ENCODE measurements at regions not wholly inside any gene's neighbourhood (a gene's known extent, or its start where the extent isn't known, plus 50 kb on each side); places are given as distances from the start of the nearest gene placed in this dataset.

GRCh38 chr13:63208826-63209225 lies 1793.2 kb upstream of the PCDH20 start:
- DNase-seq (ENCODE audit: low spot score) = no peak

- no peak for DNase-seq (ENCODE audit: low spot score)
These were observed 1790.8 kb upstream of the PCDH20 start for GRCh38 chr13:63206461-63206860.

- DNase-seq (ENCODE audit: low spot score) = no peak
These were observed 1785.8 kb upstream of the PCDH20 start for GRCh38 chr13:63201493-63201892.

- no peak for DNase-seq (ENCODE audit: low spot score)
These were observed 1783.9 kb upstream of the PCDH20 start for GRCh38 chr13:63199508-63199907.

- no peak for DNase-seq (ENCODE audit: low spot score)
These were observed 1782.4 kb upstream of the PCDH20 start for GRCh38 chr13:63198071-63198470.

GRCh38 chr13:63195726-63196125 lies 1780.1 kb upstream of the PCDH20 start:
- no peak for DNase-seq (ENCODE audit: low spot score)

- DNase-seq (ENCODE audit: low spot score) = peak; percentile 7
These were observed 1775.1 kb upstream of the PCDH20 start for GRCh38 chr13:63190742-63191141.

GRCh38 chr13:63190219-63190618 lies 1774.6 kb upstream of the PCDH20 start:
- DNase-seq (ENCODE audit: low spot score) = no peak

- DNase-seq (ENCODE audit: low spot score) = no peak
These were observed 1774.1 kb upstream of the PCDH20 start for GRCh38 chr13:63189712-63190111.

- peak; percentile 18 for DNase-seq (ENCODE audit: low spot score)
These were observed 1769.0 kb upstream of the PCDH20 start for GRCh38 chr13:63184693-63185092.

- no peak for DNase-seq (ENCODE audit: low spot score)
These were observed 1759.9 kb upstream of the PCDH20 start for GRCh38 chr13:63175536-63175935.

GRCh38 chr13:63167699-63168337 lies 1752.2 kb upstream of the PCDH20 start:
- no peak for DNase-seq (ENCODE audit: low spot score)

GRCh38 chr13:63166345-63166744 lies 1750.7 kb upstream of the PCDH20 start:
- DNase-seq (ENCODE audit: low spot score) = no peak

- DNase-seq (ENCODE audit: low spot score) = no peak
These were observed 1748.3 kb upstream of the PCDH20 start for GRCh38 chr13:63163903-63164302.

GRCh38 chr13:63161219-63161618 lies 1745.6 kb upstream of the PCDH20 start:
- no peak for DNase-seq (ENCODE audit: low spot score)

GRCh38 chr13:63156816-63157215 lies 1741.2 kb upstream of the PCDH20 start:
- no peak for DNase-seq (ENCODE audit: low spot score)

GRCh38 chr13:63149375-63149774 lies 1733.7 kb upstream of the PCDH20 start:
- no peak for DNase-seq (ENCODE audit: low spot score)

- DNase-seq (ENCODE audit: low spot score) = no peak
These were observed 1723.6 kb upstream of the PCDH20 start for GRCh38 chr13:63139277-63139676.

GRCh38 chr13:63129995-63130394 lies 1714.3 kb upstream of the PCDH20 start:
- DNase-seq (ENCODE audit: low spot score) = no peak

- DNase-seq (ENCODE audit: low spot score) = no peak
These were observed 1713.1 kb upstream of the PCDH20 start for GRCh38 chr13:63128716-63129115.

- no peak for DNase-seq (ENCODE audit: low spot score)
These were observed 1709.2 kb upstream of the PCDH20 start for GRCh38 chr13:63124863-63125262.

- DNase-seq (ENCODE audit: low spot score) = no peak
These were observed 1705.2 kb upstream of the PCDH20 start for GRCh38 chr13:63120883-63121282.

- no peak for DNase-seq (ENCODE audit: low spot score)
These were observed 1702.1 kb upstream of the PCDH20 start for GRCh38 chr13:63117710-63118109.

GRCh38 chr13:63112799-63113395 lies 1697.2 kb upstream of the PCDH20 start:
- no peak for DNase-seq (ENCODE audit: low spot score)
